ENCODE measurements at regions not wholly inside any gene's neighbourhood (a gene's known extent, or its start where the extent isn't known, plus 50 kb on each side); places are given as distances from the start of the nearest gene placed in this dataset.
A peak's percentile ranks its signal among the peaks of the same experiment; 100 is the strongest.

GRCh38 chr7:131610007-131610406 is 53.6 kb upstream of the PODXL start:
- H3K4me1 ChIP-seq, result peaks cover 21% of the 10 kb centered on the region
- H3K4me2 ChIP-seq, result no peak overlapping the region
- peak overlapping the region in 1 of 2 experiments; percentile 42; a peak in 1 of 6 replicates for H3K27ac ChIP-seq
- 77% methylated on average over 3 of the region's 5 CpGs for WGBS (ENCODE audit: missing lambda C conversion rate)
- peak in 1 of 2 experiments; percentile 30 for DNase-seq (ENCODE audit: low read depth in 1 of 2, low spot score in 1 of 2)
- ATAC-seq, result peak; percentile 43 to 47; a peak in 3 of 6 replicates
- no peak overlapping the region for H3K4me3 ChIP-seq
- TF ChIP-seq FOXS1 (CRISPR knock-in tag; IDR thresholded peaks at IDR 0.05) (no peak), HDAC2 (IDR thresholded peaks at IDR 0.05) (no peak), HOXB5 (CRISPR knock-in tag; IDR thresholded peaks at IDR 0.05) (no peak), HEYL (CRISPR knock-in tag; IDR thresholded peaks at IDR 0.05) (no peak), SMC3 (IDR thresholded peaks at IDR 0.05) (no peak), MYC (IDR thresholded peaks at IDR 0.05; ENCODE audit: borderline replicate concordance, low read length) (no peak), JUN (IDR thresholded peaks at IDR 0.05) (no peak), BCL3 (IDR thresholded peaks at IDR 0.05) (no peak), CBX2 (IDR thresholded peaks at IDR 0.05; ENCODE audit: borderline replicate concordance, low read depth) (no peak), JUNB (IDR thresholded peaks at IDR 0.05) (no peak), NFE2L2 (conservative IDR thresholded peaks at IDR 0.05; ENCODE audit: low read length) (no peak), ZFP36 (IDR thresholded peaks at IDR 0.05; ENCODE audit: borderline replicate concordance, partially characterized antibody) (no peak), RARB (CRISPR knock-in tag; IDR thresholded peaks at IDR 0.05) (no peak), MAX (IDR thresholded peaks at IDR 0.05) (no peak), MAFK (IDR thresholded peaks at IDR 0.05; ENCODE audit: partially characterized antibody) (no peak)
- FAIRE-seq, result no peak
- CTCF ChIA-PET, result interaction anchor here (0.6 to 1.4 kb wide), 4 partner anchors 8 to 34 kb away, joined by 3 read pairs; no protein-coding TSS in a partner anchor
- POLR2A ChIA-PET, result no interaction called here
- no peaks in the 10 kb centered on the region for H3K9me3 ChIP-seq

GRCh38 chr7:131608116-131608500 is 51.7 kb upstream of the PODXL start:
- FAIRE-seq (no peak), ATAC-seq (no peak), DNase-seq (ENCODE audit: low read depth in 1 of 2, low spot score in 1 of 2) (no peak)
- no peak for TF ChIP-seq ZC3H11A (IDR thresholded peaks at IDR 0.05)
- no peak for TF ChIP-seq MAX (IDR thresholded peaks at IDR 0.05)
- POLR2A ChIA-PET, result no interaction called here
- H3K4me3 ChIP-seq, result no peak overlapping the region
- peaks cover 30% of the 10 kb centered on the region for H3K4me1 ChIP-seq
- no peaks in the 10 kb centered on the region for H3K9me3 ChIP-seq
- WGBS (ENCODE audit: missing lambda C conversion rate), result 72% methylated on average over 5 of the region's 5 CpGs
- H3K4me2 ChIP-seq, result no peak overlapping the region
- CTCF ChIA-PET, result interaction anchor here (0.6 to 1.4 kb wide), 3 partner anchors 33 to 95 kb away, joined by 3 read pairs; no protein-coding TSS in a partner anchor
- no peak overlapping the region for H3K27ac ChIP-seq

GRCh38 chr7:131607291-131608115 is 51.1 kb upstream of the PODXL start:
- no peak overlapping the region for H3K4me2 ChIP-seq
- CTCF ChIA-PET, result interaction anchor here (0.6 to 1.4 kb wide), 4 partner anchors 32 to 95 kb away, joined by 3 to 4 read pairs (median 3); no protein-coding TSS in a partner anchor
- ATAC-seq (no peak), FAIRE-seq (no peak), DNase-seq (ENCODE audit: low read depth in 1 of 2, low spot score in 1 of 2) (no peak)
- H3K4me1 ChIP-seq, result peaks cover 30% of the 10 kb centered on the region
- POLR2A ChIA-PET, result no interaction called here
- no peak for TF ChIP-seq SMC3 (IDR thresholded peaks at IDR 0.05)
- H3K9me3 ChIP-seq, result no peaks in the 10 kb centered on the region
- 87% methylated on average over 18 of the region's 21 CpGs for WGBS (ENCODE audit: missing lambda C conversion rate)
- H3K27ac ChIP-seq, result peak overlapping the region in 1 of 2 experiments; percentile 32; a peak in 1 of 6 replicates
- H3K4me3 ChIP-seq, result no peak overlapping the region

All from A549 (cell line).